Activated naive CD4-positive, alpha-beta T cell treated with anti-CD3 and anti-CD28 coated beads, Interleukin-2, amount 50 U/mL, for 72 hours (primary cell): ENCODE measurements at regions not wholly inside any gene's neighbourhood (a gene's known extent, or its start where the extent isn't known, plus 50 kb on each side); places are given as distances from the start of the nearest gene placed in this dataset.

Experiments used
- ATAC-seq, 2 donors: fragments of 150-1000 bp; cut with Tn5 transposase; 2 replicates each; pipeline ENCODE4 v1.10.0; 2021; ENCODE audit warnings: mild to moderate bottlenecking in 2 of 2, moderate library complexity in 2 of 2
- DNase-seq, 2 donors: peaks; one replicate each; pipeline ENCODE4 v3.0.0; 2021 to 2022; ENCODE audit warnings: low spot score in 2 of 2
- H3K27ac Mint-ChIP-seq, 2 donors: one replicate each; pipeline ENCODE4 v1.8.0; 2022; ENCODE audit warnings: mild to moderate bottlenecking in 2 of 2, mixed read lengths in 2 of 2
- H3K36me3 Mint-ChIP-seq, 2 donors: one replicate each; pipeline ENCODE4 v1.8.0; 2022; ENCODE audit warnings: mixed read lengths in 2 of 2
- H3K9me3 Mint-ChIP-seq, 2 donors: one replicate each; pipeline ENCODE4 v1.8.0; 2022; ENCODE audit warnings: mixed read lengths in 2 of 2

DNA sequence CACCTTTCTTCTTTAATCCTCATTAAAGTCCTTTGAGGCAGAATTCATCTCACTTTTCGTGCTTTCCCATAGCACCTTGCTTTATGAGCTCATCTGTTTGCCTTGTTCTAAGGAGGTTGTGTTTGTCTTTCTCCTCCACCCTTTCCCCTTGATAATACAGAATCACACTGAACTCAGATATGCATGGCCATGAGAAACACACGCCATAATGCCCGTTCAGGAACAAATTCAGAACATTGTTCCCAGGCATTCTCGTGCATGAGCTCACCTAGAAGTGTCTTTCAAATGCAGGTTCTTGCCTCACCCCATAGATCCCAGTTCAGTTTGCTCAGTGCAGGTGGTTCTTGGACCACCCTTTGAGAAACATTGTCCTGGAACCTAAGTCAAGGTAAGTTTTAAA lies 71.1 kb downstream of the TMEM114 start:
- Mint-ChIP-seq H3K9me3 (no peaks in the 10 kb centered on the region), H3K27ac (no peak overlapping the region), H3K36me3 (no peaks in the 10 kb centered on the region)
- DNase-seq (no peak), ATAC-seq (no peak)

DNA sequence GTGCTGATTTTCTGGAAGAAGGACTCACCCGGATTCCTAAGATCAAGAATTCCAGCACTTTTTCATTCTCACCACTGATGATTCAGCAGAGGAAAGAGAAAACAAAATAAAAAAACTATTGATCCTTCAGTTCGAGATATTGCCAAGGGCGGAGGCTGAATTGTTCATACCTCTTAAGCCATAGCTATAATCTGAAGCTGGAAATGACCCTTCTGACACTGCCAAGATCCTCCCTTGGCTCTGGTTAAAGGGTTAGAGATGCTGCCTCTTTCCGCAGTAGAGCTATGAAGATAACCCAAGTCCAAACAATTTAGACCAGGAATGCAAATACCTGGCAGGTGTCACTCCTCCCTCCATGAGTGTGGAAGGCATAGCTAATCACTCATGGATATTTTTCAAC lies 73.0 kb downstream of the TMEM114 start:
- Mint-ChIP-seq H3K9me3 (no peaks in the 10 kb centered on the region), H3K36me3 (no peaks in the 10 kb centered on the region), H3K27ac (no peak overlapping the region)
- ATAC-seq (no peak), DNase-seq (no peak)

DNA sequence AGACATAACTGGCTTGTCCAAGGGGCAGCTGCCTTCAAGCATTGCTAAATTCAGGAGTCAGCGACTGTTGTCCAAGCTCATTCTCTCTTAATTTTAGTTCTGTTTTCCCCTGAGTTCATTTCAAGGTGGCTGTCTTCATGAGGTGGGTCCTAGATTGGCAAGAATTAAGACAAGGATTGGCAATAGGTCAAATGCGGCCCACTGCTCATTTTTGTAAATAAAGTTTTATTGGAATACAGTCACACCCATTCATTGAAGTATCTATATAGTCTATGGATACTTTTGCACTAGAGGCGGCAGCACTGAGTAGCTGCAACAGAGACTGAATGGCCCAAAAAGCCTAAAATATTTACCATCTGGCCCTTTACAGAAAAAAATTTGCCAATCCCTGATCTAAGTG lies 73.8 kb downstream of the TMEM114 start:
- ATAC-seq (no peak), DNase-seq (no peak)
- Mint-ChIP-seq H3K27ac (no peak overlapping the region), H3K36me3 (no peaks in the 10 kb centered on the region), H3K9me3 (peaks cover 0 to 1% of the 10 kb centered on the region in 2 donors)

DNA sequence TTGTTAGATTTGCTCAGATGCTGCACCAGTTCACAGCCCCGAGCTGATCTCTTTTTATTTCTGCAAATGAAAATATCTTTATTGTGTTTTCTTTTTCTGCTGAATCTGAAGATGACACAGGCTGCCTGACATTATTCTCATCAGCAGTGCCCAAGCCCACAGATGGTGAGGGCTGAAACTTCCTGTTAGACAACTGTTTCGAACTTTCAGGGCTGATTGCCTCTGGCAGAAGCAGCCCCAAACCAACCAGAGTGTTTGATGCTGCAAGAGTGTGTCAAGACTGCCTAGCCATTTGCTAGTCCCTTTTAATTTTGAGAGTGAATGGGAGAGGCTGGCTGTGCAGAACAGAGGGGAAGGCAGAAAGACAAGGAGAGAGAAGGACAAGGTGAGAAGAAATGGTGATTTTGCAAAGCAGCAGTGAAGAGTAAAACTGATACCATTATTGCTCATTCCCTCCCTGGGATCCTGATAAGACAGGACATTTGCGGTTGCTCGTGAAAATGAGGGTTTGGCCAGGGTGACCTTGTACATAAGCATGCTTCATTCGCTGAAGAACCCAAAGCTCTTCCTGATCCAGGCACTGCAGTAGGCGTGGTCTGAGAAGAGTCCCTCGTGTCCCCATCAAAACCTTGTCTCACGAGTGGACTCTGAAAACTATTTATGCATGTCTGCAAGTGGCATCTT lies 77.2 kb downstream of the TMEM114 start:
- no peaks in the 10 kb centered on the region for H3K36me3 Mint-ChIP-seq
- peaks cover 0 to 3% of the 10 kb centered on the region in 2 donors for H3K9me3 Mint-ChIP-seq
- no peak for DNase-seq
- H3K27ac Mint-ChIP-seq, result no peak overlapping the region
- ATAC-seq, result no peak

DNA sequence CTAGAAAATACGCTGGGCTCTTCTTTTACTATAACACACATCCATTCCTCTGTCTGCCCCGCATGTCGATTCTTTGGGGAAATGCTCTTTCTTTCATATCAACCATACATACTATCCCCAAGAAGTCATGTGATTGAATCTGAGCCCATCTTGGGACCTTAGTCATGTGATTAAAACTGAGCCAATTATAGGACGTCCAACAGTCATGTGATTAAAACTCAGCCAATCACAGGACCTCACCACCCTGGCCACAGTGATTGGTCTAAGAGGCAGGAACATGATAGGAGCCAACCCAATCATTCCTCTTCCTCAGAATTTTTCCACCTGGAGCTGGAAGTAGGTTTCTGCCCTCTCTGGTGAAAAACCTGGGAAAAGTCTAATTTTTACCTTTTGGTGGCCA lies 78.8 kb downstream of the TMEM114 start:
- DNase-seq (no peak), ATAC-seq (no peak)
- no peaks in the 10 kb centered on the region for H3K36me3 Mint-ChIP-seq
- H3K27ac Mint-ChIP-seq, result no peak overlapping the region
- H3K9me3 Mint-ChIP-seq, result peaks cover 0 to 3% of the 10 kb centered on the region in 2 donors

DNA sequence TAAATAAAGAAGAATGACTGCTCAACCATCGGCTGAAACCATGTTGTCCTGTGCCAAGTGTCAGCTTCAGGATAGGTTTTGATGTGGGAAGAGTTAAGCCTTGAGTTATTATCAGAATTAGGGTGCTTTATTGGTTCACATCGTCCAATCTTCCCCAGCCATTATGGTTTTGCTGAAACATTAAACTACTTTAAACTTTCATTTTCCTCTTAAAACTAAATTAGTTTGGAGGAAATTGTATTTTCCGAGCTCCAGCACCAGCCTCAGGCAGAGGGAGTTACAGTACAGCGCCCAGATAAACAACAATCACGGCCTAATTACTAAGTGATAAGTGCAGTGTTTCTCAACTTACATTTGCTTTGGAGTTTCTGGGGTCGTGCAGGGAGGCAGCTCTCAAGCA lies 80.2 kb downstream of the TMEM114 start:
- ATAC-seq (no peak), DNase-seq (no peak)
- Mint-ChIP-seq H3K9me3 (peaks cover 0 to 3% of the 10 kb centered on the region in 2 donors), H3K27ac (no peak overlapping the region), H3K36me3 (no peaks in the 10 kb centered on the region)

DNA sequence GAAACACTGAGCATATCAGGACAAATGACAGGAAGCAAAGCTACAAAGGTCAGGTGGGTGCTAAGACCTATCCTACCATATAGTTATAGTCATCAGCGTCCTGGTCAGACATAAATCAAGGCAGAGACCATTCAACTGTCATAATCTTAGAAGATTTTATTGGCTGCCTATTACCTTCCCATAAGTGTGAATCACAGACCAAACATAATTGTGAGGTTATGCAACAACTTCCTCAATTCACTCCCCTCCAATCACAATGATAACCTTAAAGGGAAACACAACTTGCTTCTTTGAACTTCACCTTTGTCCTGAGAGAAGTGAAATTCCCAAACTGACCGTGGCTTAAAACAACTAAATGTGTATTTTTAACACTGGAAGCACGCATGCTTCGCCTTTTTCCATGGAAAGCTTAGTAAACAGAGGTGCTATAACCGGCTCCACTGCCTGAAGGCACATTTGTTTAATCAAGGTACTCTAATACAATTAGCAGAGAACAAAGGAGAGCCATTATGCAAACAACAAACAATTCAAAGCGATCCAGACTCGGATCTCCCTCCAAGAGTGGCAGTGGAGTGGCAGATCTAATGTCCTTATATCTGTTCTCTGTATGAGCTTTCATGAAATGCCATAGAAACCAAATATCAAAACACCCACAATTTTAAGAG lies 84.9 kb downstream of the TMEM114 start:
- H3K9me3 Mint-ChIP-seq, result no peaks in the 10 kb centered on the region
- DNase-seq (no peak), ATAC-seq (no peak)
- no peaks in the 10 kb centered on the region for H3K36me3 Mint-ChIP-seq
- no peak overlapping the region for H3K27ac Mint-ChIP-seq

DNA sequence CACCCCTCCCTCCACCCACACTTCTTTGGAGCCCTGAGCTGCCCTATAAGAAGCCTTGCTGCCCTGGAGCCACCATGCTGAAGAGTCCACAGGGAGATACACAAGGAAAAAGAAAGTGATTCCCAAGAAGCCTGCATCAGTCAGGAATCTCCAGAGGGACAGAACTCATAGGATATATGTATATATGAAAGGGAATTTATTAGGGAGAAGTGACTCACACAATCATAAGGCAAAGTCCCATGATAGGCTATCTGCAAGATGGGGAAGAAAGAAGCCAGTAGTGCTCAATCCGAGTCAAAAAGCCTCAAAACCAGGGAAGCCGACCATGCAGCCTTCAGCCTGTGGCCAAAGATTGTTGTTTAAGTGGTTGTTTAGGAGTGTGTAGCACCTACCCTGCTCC lies 87.9 kb downstream of the TMEM114 start:
- peaks cover 0 to 5% of the 10 kb centered on the region in 2 donors for H3K9me3 Mint-ChIP-seq
- no peaks in the 10 kb centered on the region for H3K36me3 Mint-ChIP-seq
- no peak overlapping the region for H3K27ac Mint-ChIP-seq
- ATAC-seq, result no peak
- DNase-seq, result no peak

DNA sequence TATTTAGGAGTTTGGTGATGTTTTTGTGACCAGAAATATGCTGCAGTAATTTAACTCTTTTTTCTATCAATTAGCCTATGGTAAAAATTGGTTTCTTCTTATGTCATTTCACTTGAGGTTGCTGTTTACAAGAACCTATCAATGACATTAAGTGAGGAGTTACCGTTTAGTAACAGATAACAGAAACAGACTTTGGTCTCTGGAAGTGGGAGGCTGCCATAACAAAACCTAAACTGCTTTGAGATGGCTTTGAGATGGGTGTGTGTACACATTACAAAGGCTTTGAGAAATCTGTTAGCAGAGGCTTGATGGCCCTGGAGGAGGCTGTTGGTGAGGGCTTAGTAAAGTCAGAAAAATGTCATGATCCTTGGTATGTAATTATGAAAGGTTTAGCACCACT lies 90.0 kb downstream of the TMEM114 start:
- Mint-ChIP-seq H3K9me3 (peaks cover 0 to 5% of the 10 kb centered on the region in 2 donors), H3K27ac (no peak overlapping the region), H3K36me3 (no peaks in the 10 kb centered on the region)
- no peak for ATAC-seq
- no peak for DNase-seq

DNA sequence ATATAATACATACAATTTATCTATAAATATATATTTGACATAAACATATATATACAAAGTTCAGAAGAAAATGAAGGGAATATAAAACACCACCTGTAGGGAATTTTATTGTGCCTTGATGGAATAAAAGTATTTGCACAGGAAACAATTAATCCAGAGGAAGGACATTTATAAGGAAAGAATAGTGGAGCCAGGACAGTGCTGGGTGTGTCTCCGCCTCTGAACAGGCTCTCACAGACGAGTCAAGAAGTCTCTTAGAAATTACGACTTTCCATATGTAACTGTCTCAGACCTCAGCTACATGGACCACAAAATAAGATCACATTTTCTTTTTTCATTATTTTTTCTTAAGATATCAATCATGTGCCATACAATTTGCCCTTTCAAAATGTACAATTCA lies 93.9 kb downstream of the TMEM114 start:
- DNase-seq (no peak), ATAC-seq (no peak)
- H3K9me3 Mint-ChIP-seq, result peaks cover 0 to 5% of the 10 kb centered on the region in 2 donors
- H3K27ac Mint-ChIP-seq, result no peak overlapping the region
- H3K36me3 Mint-ChIP-seq, result no peaks in the 10 kb centered on the region

DNA sequence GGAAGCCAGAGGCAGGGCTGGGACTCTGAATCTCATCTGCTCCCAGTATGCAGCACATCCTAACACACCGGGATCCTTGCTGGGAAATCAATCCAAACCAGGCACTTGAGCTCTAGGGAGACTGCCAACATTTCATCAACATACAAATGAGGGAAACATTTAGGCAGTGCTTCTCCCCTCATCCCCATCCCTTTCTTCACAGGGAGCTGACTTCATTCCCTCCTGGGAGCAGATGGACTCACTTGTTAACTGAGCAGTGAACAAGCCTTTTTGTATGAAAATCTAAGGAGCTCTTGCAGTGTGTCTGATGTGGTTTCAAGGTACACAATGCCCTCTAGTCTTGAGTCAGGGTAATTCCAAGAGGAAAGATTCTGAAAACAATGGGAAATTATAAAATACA lies 96.3 kb downstream of the TMEM114 start:
- DNase-seq, result no peak
- peak overlapping the region in 1 of 2 donors; percentile 66 for H3K27ac Mint-ChIP-seq
- no peaks in the 10 kb centered on the region for H3K36me3 Mint-ChIP-seq
- peaks cover 0 to 5% of the 10 kb centered on the region in 2 donors for H3K9me3 Mint-ChIP-seq
- ATAC-seq, result no peak

DNA sequence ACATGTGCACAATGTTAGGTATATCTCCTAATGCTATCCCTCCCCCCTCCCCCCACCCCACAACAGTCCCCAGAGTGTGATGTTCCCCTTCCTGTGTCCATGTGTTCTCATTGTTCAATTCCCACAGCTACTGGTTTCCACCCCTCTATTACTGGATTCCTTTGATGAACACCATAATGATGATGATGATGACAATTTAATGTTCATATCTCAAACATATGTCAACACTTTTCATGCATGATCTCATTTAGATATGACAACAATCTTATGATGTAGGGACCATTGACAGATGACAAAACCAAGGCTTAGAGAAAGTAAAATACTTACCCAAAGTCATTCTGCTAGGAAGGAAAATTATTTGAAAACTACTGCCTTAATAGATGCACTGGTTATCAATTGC lies 97.6 kb downstream of the TMEM114 start:
- Mint-ChIP-seq H3K36me3 (no peaks in the 10 kb centered on the region), H3K9me3 (no peaks in the 10 kb centered on the region), H3K27ac (no peak overlapping the region)
- no peak for ATAC-seq
- no peak for DNase-seq

DNA sequence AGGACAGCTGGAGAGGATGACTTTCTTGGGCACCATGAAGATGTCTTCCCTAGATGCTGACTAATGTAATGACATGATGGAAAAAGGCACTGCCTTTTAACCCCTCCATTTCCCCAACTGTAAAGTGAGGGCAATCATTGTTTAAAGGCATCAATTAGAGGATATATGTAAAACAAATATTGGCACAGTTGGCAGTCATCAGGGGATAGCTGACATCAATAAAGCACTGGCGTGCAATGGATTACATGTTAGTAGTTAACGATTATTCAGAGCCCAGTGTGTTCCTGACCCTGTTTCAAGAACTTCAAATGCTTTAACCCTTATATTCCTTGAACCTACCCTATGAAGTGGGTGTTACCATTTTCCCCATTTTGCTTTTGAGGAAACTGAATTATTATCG lies 100.7 kb downstream of the TMEM114 start:
- DNase-seq (no peak), ATAC-seq (no peak)
- Mint-ChIP-seq H3K9me3 (peaks cover 0 to 6% of the 10 kb centered on the region in 2 donors), H3K27ac (no peak overlapping the region), H3K36me3 (no peaks in the 10 kb centered on the region)

DNA sequence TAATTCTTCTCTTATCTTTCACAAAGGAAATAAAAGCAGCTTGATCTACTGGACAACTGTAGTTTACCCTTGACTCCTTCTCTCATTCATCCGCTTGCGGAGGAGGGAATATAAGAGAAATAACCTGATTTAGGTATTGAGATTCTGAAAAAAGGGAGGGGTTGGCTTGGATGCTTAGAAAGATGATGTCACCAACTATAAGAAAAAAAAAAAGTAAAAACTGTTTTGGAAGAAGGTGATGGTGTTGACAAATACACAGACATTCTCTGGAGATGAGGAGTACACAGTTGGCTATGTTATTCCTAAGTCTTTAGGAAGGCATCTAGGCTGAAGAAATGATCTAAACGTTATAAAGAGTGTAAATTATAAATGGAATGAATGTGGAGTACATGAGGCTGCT lies 103.3 kb downstream of the TMEM114 start:
- no peak overlapping the region for H3K27ac Mint-ChIP-seq

DNA sequence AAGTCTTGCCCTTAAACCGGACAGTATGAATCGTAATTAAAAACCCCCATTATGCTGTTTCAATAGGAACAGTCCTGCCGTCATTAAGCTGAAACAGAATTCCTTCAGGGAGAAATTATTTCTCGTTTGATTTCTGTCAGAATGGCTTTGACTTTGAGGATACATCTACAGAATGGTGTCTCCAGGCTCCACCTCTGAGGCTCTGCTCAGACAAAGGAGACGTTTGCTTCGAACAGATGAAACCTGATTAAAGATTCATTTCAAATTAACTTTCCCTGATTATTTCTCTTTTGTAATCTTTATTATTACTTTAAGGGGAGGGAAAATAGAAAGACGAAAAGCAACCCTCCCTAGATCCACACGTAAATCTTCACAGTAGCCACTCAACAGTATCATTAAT lies 106.9 kb downstream of the TMEM114 start:
- DNase-seq (no peak), ATAC-seq (no peak)
- Mint-ChIP-seq H3K36me3 (no peaks in the 10 kb centered on the region), H3K27ac (no peak overlapping the region), H3K9me3 (peaks cover 0 to 6% of the 10 kb centered on the region in 2 donors)

More for the DNA sequence above, 103.3 kb downstream of the TMEM114 start:
- DNase-seq (no peak), ATAC-seq (no peak)
- Mint-ChIP-seq H3K9me3 (peaks cover 0 to 6% of the 10 kb centered on the region in 2 donors), H3K36me3 (no peaks in the 10 kb centered on the region)

DNA sequence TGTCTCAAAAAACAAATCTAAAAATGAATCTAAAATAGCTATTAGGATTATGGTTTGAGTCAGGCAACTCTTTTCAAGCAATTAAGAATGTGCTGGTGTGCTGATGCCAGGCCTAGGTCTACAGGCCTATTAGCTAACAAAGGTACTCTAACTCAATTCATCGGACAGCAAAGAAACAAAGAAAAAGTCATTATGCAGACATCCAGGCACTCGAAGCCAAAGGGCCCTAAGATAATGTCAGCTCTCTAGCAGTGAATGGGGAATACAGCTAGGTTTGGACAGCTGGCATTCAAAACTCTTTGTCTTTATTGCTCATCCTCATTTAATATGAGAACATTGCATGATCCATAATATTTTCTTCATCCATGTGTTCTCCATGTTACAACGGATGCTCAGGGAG lies 108.5 kb downstream of the TMEM114 start:
- DNase-seq (no peak), ATAC-seq (no peak)
- Mint-ChIP-seq H3K36me3 (no peaks in the 10 kb centered on the region), H3K27ac (peak overlapping the region in 1 of 2 donors; percentile 41), H3K9me3 (no peaks in the 10 kb centered on the region)

DNA sequence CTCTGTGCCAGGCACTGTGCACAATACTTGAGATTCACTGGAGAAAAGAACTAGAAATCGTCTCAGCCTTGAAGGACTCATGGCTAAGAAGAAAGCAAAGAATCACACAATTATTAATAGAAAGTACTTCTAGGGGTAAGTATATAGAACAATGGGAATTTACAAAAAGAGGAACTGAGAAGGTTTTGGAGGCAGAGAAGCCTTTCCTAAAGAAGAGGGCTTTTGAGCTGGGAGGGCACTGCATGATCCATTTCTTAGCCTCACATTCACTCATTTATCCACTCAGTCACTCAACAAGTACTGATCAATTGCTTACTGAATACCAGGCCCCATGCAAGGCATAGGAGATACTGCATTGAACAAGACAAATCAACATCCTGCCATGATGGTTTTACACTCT lies 113.5 kb downstream of the TMEM114 start:
- DNase-seq (no peak), ATAC-seq (no peak)
- H3K27ac Mint-ChIP-seq, result no peak overlapping the region
- no peaks in the 10 kb centered on the region for H3K9me3 Mint-ChIP-seq
- no peaks in the 10 kb centered on the region for H3K36me3 Mint-ChIP-seq

DNA sequence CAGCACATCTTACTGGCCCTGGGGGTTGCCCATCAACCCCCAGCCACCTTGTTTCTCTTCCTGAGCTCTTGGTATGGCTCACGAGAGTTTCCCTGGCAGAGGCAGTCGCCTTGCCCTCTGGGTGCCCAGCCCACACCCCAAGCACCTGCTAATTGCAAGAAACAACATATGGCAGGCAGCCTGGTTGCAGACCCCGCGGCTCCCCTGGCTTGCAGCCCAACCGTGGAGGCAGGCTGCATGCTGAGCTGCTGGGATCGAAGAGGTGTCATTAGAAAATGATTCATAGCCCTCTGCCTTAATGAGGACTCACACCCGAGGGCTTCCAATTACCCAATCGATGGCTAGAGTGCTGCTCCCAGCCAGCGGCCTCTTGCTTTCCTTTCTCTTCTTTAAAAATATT lies 115.7 kb downstream of the TMEM114 start:
- ATAC-seq (no peak), DNase-seq (no peak)
- Mint-ChIP-seq H3K27ac (no peak overlapping the region), H3K36me3 (no peaks in the 10 kb centered on the region), H3K9me3 (no peaks in the 10 kb centered on the region)
